ENCODE measurements at regions not wholly inside any gene's neighbourhood (a gene's known extent, or its start where the extent isn't known, plus 50 kb on each side); places are given as distances from the start of the nearest gene placed in this dataset.

GRCh38 chr15:93862791-93863190 is 368.6 kb upstream of the MCTP2 start (continued):
- TF ChIP-seq ZNF274 (IDR thresholded peaks at IDR 0.05; ENCODE audit: borderline replicate concordance, extremely low read depth, low read length) (no peak), EP300 (IDR thresholded peaks at IDR 0.05; ENCODE audit: borderline replicate concordance in 1 of 2, low read depth in 2 of 2, low read length in 2 of 2) (no peak), TAF1 (IDR thresholded peaks at IDR 0.05; ENCODE audit: low read depth, low read length) (no peak), GABPA (IDR thresholded peaks at IDR 0.05; ENCODE audit: borderline replicate concordance, insufficient read depth, low read length) (no peak), KDM4A (IDR thresholded peaks at IDR 0.05; ENCODE audit: low read depth, low read length, severe bottlenecking) (no peak), CTBP2 (IDR thresholded peaks at IDR 0.05; ENCODE audit: borderline replicate concordance, insufficient read depth, insufficient read length, low read length) (no peak)

All from H1 (cell line).